Skeletal muscle tissue (tissue), 3 donors: ENCODE measurements at regions not wholly inside any gene's neighbourhood (a gene's known extent, or its start where the extent isn't known, plus 50 kb on each side); places are given as distances from the start of the nearest gene placed in this dataset.

Source experiments
- H3K27ac ChIP-seq: one replicate; pipeline ENCODE4 v1.7.0; 2013; ENCODE audit warnings: mild to moderate bottlenecking, low read depth, low read length, inconsistent platforms
- H3K27me3 ChIP-seq, 3 donors: one replicate each; pipeline ENCODE4 v1.7.0; 2013; ENCODE audit warnings: low read length in 3 of 3; ENCODE audit not compliant: control insufficient read depth in 3 of 3, insufficient read depth in 3 of 3
- H3K36me3 ChIP-seq, 3 donors: one replicate each; pipeline ENCODE4 v1.7.0; 2013; ENCODE audit warnings: low read length in 3 of 3; ENCODE audit not compliant: control insufficient read depth in 3 of 3, insufficient read depth in 3 of 3
- H3K4me1 ChIP-seq, 3 donors: one replicate each; pipeline ENCODE4 v1.7.0; 2013; ENCODE audit warnings: low read length in 3 of 3, mild to moderate bottlenecking in 3 of 3; ENCODE audit not compliant: control insufficient read depth in 3 of 3, insufficient read depth in 3 of 3
- H3K4me3 ChIP-seq, 3 donors: one replicate each; pipeline ENCODE4 v1.7.0; 2013; ENCODE audit warnings: low read length in 3 of 3
- H3K9ac ChIP-seq, 3 donors: one replicate each; pipeline ENCODE4 v1.7.0; 2013; ENCODE audit warnings: low read length in 3 of 3, mild to moderate bottlenecking in 3 of 3, moderate library complexity in 2 of 3, low read depth in 1 of 3
- H3K9me3 ChIP-seq, 3 donors: one replicate each; pipeline ENCODE4 v1.7.0; 2013; ENCODE audit warnings: low read length in 3 of 3; ENCODE audit not compliant: control insufficient read depth in 3 of 3
- donor health status: Osteomylitis.

DNA sequence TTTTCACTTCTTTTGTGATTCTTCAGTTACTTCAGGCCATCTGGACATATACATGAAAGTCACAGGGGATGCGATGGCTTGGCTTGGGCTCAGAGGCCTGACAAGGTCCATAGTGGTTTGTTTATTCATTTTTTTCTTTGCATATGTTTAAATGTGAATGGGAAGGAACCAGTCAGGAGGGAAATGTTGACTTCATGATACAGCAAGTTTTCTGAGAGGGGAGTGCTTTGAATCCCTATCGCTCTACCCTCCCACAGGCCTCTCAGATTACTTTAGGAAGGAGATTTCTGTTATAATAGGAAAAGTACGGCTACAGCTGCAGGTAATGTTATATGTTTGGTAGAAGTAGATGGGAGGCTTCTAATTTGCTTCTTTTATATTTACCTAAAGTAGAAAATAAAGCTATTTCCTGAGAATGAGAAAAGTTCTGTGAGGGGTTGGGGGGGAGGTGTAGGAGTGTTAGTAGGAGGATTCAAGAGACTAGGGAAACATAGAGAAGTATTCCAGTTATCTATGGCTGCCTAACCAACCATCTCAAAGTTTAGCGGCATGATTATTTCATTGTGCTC, 322.9 kb downstream of the RAPGEF2 start:
- Histone ChIP-seq H3K9me3 (no peaks in the 10 kb centered on the region), H3K9ac (no peak overlapping the region)

DNA sequence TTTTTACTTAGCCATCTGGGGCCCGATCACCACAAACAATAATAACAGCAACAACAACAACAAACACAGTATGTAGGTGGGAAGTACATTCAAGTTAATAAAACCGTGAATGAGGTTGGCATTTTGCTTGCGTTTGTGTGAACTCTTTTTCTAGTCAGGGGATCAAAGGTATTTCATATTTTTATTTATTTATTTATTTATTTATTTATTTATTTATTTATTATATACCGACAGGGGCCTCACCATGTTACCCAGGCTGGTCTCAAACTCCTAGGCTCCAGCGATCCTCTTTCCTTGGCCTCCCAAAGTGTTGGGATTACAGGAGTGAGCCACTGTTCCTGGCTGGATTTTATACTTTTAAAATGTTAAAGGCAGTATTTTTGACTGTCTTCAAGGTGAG, 325.4 kb downstream of the RAPGEF2 start:
- no peak overlapping the region for H3K4me3 ChIP-seq
- no peaks in the 10 kb centered on the region for H3K27me3 ChIP-seq
- H3K27ac ChIP-seq, result no peak overlapping the region
- peaks cover 5 to 14% (median 9%) of the 10 kb centered on the region in 3 donors for H3K4me1 ChIP-seq
- no peak overlapping the region for H3K9ac ChIP-seq
- no peaks in the 10 kb centered on the region for H3K9me3 ChIP-seq
- H3K36me3 ChIP-seq, result no peaks in the 10 kb centered on the region

More for the DNA sequence above, 322.9 kb downstream of the RAPGEF2 start:
- peaks cover 5 to 14% (median 9%) of the 10 kb centered on the region in 3 donors for H3K4me1 ChIP-seq
- no peaks in the 10 kb centered on the region for H3K36me3 ChIP-seq
- H3K27ac ChIP-seq, result no peak overlapping the region
- no peaks in the 10 kb centered on the region for H3K27me3 ChIP-seq
- H3K4me3 ChIP-seq, result no peak overlapping the region

- Histone ChIP-seq H3K9ac (peak overlapping the region in 2 of 3 donors; percentile 1 to 55), H3K27me3 (no peaks in the 10 kb centered on the region), H3K4me1 (peaks cover 5 to 14% (median 9%) of the 10 kb centered on the region in 3 donors), H3K27ac (no peak overlapping the region), H3K9me3 (no peaks in the 10 kb centered on the region), H3K4me3 (peak overlapping the region; percentile 54 to 62 (median 61)), H3K36me3 (no peaks in the 10 kb centered on the region)
Observed at GRCh38 chr4:159428975-159429692, 326.3 kb downstream of the RAPGEF2 start.

DNA sequence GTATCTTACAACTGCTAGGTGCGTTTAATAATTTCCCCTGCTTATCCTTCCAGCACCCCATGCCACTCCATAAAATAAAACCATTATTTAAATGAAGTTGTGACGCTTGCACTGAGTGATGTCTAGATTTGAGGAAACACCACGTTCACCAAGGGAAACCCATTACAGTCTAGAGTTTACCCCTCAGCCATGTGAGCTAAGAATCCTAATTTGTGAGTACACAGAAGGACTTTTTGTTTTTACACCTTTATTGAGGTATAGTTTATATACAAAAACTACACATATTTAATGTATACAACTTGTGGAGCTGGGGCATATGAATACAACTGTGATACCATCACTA, 326.8 kb downstream of the RAPGEF2 start:
- Histone ChIP-seq H3K4me3 (no peak overlapping the region), H3K9ac (no peak overlapping the region), H3K4me1 (peaks cover 5 to 14% (median 9%) of the 10 kb centered on the region in 3 donors), H3K36me3 (no peaks in the 10 kb centered on the region), H3K9me3 (no peaks in the 10 kb centered on the region), H3K27me3 (no peaks in the 10 kb centered on the region), H3K27ac (no peak overlapping the region)

- H3K4me1 ChIP-seq, result peaks cover 5 to 14% (median 9%) of the 10 kb centered on the region in 3 donors
- H3K9ac ChIP-seq, result no peak overlapping the region
- H3K9me3 ChIP-seq, result no peaks in the 10 kb centered on the region
- no peaks in the 10 kb centered on the region for H3K27me3 ChIP-seq
- no peaks in the 10 kb centered on the region for H3K36me3 ChIP-seq
- H3K27ac ChIP-seq, result no peak overlapping the region
- H3K4me3 ChIP-seq, result no peak overlapping the region
Observed at GRCh38 chr4:159430896-159431295, 328.0 kb downstream of the RAPGEF2 start.

- Histone ChIP-seq H3K27ac (no peak overlapping the region), H3K9ac (no peak overlapping the region), H3K4me1 (peaks cover 5 to 14% (median 9%) of the 10 kb centered on the region in 3 donors), H3K4me3 (no peak overlapping the region), H3K36me3 (no peaks in the 10 kb centered on the region), H3K9me3 (no peaks in the 10 kb centered on the region), H3K27me3 (no peaks in the 10 kb centered on the region)
Observed at GRCh38 chr4:159432436-159432835, 329.6 kb downstream of the RAPGEF2 start.

DNA sequence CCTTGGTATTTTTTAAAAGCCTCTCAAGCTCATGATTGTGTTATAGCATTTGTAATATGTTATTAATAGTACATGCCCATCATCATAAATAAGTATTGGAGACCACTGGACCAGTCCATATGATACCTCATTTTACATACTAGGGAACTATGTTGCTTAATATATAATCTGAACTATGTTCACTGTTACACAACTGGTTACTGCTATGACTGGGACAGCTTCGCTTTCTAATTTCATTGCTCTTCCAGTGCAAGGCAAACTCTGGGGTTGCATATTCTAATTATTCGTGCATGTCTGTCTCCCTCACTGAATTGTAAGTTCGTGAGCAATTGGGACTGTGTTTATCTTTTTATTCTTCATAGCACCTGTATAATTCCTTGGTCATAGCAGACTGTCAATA, 330.5 kb downstream of the RAPGEF2 start:
- Histone ChIP-seq H3K27me3 (no peaks in the 10 kb centered on the region), H3K4me1 (peaks cover 5 to 12% (median 9%) of the 10 kb centered on the region in 3 donors)

DNA sequence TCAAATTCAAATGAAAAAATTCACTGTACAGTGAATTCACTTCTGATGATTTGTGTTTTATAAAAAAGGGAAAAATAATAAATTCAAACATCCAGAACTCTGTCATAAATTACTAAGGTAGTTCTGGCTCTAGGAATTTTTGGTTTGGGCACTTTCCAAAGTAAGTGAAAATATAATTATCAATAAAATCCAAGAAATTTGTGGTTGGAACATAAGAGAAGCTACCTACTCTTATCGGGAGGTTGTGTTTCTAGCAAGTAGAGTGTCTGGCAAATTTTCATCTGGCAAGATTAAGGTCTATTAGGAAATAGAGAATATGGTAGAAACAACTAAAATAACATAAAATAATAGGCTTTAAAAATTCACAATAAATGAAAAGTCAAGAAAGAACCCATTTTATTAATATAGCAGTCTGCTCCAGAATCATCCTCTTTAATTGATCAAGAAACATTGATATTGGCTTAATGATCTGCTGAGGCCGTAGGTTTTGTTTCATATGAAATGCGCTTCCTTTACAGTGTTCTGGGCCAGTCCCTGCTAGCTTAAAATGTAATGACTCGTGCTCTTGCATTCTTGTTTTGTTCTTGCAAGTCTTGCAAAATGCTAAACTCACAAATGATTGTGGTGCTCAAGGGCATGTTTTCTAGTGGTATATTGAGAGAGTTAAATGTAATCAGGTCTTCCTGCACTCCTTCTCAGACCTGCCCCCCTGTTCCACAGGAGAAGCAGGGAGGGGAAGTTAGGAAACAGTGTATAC, 331.4 kb downstream of the RAPGEF2 start:
- no peak overlapping the region for H3K9ac ChIP-seq
- H3K9me3 ChIP-seq, result no peaks in the 10 kb centered on the region
- H3K27ac ChIP-seq, result no peak overlapping the region
- H3K4me3 ChIP-seq, result no peak overlapping the region
- H3K4me1 ChIP-seq, result peaks cover 2 to 3% (median 3%) of the 10 kb centered on the region in 3 donors
- no peaks in the 10 kb centered on the region for H3K27me3 ChIP-seq
- H3K36me3 ChIP-seq, result no peaks in the 10 kb centered on the region

More for the DNA sequence above, 330.5 kb downstream of the RAPGEF2 start:
- H3K4me3 ChIP-seq, result no peak overlapping the region
- no peak overlapping the region for H3K27ac ChIP-seq
- H3K9ac ChIP-seq, result no peak overlapping the region
- H3K9me3 ChIP-seq, result no peaks in the 10 kb centered on the region
- no peaks in the 10 kb centered on the region for H3K36me3 ChIP-seq

- H3K36me3 ChIP-seq, result no peaks in the 10 kb centered on the region
- H3K27ac ChIP-seq, result no peak overlapping the region
- H3K9ac ChIP-seq, result no peak overlapping the region
- H3K4me1 ChIP-seq, result no peaks in the 10 kb centered on the region
- H3K27me3 ChIP-seq, result no peaks in the 10 kb centered on the region
- no peak overlapping the region for H3K4me3 ChIP-seq
- H3K9me3 ChIP-seq, result no peaks in the 10 kb centered on the region
Observed at GRCh38 chr4:159434871-159435241, 332.0 kb downstream of the RAPGEF2 start.

DNA sequence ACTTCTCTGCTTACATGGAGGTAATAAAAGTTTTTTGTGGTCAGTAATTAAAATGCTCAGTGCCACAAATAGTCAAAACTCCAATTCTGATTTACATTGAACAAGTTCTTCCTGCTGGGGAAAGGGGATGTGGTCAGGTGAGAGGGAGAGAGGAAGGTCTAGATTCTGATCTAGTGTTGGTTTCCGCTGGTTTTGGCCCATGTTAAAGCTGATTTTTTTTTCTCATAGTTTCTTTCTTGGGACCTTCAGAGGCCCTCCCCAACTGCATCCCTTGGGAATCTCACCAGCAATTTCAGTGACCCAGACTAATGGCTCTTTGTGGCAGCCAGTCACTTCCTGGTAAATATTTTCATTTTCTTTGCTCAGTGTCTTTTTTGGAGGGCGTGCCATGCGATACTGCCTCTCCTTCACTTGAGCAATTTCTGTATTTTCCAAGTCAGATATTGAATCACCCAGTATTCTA, 332.7 kb downstream of the RAPGEF2 start:
- H3K27ac ChIP-seq, result no peak overlapping the region

More for the DNA sequence above, 332.7 kb downstream of the RAPGEF2 start:
- no peak overlapping the region for H3K9ac ChIP-seq
- H3K36me3 ChIP-seq, result no peaks in the 10 kb centered on the region
- H3K4me3 ChIP-seq, result no peak overlapping the region
- no peaks in the 10 kb centered on the region for H3K4me1 ChIP-seq
- H3K27me3 ChIP-seq, result no peaks in the 10 kb centered on the region
- no peaks in the 10 kb centered on the region for H3K9me3 ChIP-seq
